Omental fat pad (tissue), 3 donors: ENCODE measurements at regions not wholly inside any gene's neighbourhood (a gene's known extent, or its start where the extent isn't known, plus 50 kb on each side); places are given as distances from the start of the nearest gene placed in this dataset.

Experiments used
- ATAC-seq: fragments of 150-250 bp; one replicate; pipeline ENCODE4 v1.9.1; 2016; ENCODE audit warnings: mild to moderate bottlenecking, moderate library complexity; ENCODE audit not compliant: low FRiP score
- DNase-seq: peaks from one replicate; pipeline ENCODE4 v3.0.0-alpha.2; 2019; ENCODE audit warnings: low spot score
- TF ChIP-seq, protein P1 (sequence below), 3 donors: fragments of 450-650 bp; IDR thresholded peaks; one replicate each; pipeline ENCODE4 v1.5.1; 2016 to 2017; ENCODE audit warnings: antibody characterized with exemption in 3 of 3, mild to moderate bottlenecking in 3 of 3, moderate library complexity in 2 of 3

DNA sequence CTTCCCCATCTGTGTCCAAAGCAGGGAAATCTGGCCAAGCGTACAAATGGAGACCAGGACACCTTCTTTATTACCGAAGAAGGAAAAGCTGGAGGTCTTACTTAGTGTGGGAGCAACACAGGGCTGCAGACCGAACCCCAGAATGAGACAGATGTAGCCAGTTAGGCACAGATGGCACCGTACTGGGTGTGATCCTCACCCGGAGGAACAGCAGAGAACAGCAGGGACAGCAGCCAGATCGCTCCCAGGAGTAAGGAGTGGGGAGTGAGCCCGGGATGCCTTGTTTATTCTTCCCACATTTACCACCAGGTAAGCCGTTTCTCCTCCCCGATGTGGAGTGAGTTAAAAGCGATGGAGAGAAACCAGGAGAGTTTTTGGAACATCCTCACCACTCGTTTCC, 150.7 kb upstream of the SPRED2 start:
- TF ChIP-seq, protein P1, sequence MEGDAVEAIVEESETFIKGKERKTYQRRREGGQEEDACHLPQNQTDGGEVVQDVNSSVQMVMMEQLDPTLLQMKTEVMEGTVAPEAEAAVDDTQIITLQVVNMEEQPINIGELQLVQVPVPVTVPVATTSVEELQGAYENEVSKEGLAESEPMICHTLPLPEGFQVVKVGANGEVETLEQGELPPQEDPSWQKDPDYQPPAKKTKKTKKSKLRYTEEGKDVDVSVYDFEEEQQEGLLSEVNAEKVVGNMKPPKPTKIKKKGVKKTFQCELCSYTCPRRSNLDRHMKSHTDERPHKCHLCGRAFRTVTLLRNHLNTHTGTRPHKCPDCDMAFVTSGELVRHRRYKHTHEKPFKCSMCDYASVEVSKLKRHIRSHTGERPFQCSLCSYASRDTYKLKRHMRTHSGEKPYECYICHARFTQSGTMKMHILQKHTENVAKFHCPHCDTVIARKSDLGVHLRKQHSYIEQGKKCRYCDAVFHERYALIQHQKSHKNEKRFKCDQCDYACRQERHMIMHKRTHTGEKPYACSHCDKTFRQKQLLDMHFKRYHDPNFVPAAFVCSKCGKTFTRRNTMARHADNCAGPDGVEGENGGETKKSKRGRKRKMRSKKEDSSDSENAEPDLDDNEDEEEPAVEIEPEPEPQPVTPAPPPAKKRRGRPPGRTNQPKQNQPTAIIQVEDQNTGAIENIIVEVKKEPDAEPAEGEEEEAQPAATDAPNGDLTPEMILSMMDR (IDR thresholded peaks at IDR 0.05) = no peak
- DNase-seq (no peak), ATAC-seq (no peak)

DNA sequence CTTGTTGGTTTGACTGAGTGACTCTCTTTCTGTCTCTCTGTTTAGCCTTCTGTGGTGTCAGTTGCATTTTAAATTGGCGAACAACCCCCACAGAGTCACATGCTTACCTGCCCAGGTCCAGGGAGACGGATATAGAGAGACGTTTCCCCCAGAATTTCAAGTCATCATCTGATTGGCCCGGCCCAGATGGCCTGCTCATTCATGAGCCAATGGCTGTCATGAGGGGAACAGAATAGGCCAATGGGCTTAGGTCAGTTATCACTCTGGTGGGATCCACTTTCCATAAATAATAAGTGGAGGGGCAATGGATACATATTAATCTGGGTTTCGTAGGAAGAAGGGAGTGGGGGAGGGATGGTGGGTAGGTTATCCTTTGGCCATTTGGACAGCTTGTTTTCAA, 150.0 kb upstream of the SPRED2 start:
- no peak for ATAC-seq
- DNase-seq = no peak
- TF ChIP-seq, protein P1 (IDR thresholded peaks at IDR 0.05) = no peak

DNA sequence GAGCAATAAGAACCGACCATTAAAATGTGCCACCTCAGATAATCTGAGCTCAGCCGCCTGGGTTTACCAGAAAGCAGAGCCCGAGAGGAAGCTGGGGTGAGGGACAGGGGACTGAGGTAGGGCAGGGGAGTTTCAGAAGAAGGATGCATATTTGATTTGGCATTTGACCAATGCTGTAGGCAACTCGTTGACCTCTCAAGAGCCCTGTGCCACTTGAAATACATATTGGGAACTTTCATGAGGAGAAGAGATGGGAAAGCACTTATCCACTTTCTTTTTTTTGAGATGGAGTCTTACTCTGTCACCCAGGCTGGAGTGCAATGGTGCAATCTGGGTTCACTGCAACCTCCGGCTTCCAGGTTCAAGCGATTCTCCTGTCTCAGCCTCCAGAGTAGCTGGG, 148.4 kb upstream of the SPRED2 start:
- no peak for ATAC-seq
- TF ChIP-seq, protein P1 (IDR thresholded peaks at IDR 0.05) = no peak
- DNase-seq = no peak

DNA sequence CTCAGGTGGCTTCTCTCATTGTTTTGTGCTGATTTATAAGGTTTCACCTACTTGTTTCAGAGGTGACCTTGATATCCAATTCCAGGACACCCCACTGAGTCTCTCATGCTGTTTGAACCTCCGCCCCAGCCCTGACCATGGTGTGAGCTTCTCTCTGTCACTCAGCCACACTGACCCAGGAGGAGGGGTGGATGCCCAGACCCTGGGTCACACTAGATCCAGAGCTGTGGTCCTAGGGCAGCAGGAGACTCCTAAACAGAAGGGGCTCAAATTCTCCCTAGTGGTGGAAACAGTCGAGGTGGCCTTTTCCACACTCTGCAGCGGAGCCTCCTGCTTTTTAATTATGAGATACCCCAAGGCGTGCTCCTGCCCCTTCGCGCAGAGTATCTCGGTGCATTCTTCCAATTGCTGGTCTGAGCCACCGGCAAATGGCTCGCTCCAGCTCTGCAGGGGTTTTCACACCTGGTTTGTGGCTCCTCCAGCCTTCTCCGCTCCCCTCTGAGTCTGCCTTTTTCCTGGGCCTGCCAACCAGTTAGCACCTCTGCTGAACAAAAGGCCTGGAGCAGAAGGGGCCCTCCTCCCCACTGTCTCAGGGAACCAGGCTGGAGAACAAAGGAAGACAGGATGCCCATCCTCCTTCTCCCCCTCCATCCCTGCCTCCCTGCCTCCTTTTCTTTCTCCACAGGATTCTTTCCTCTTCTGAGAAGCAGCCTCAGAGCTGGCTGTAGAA, 147.3 kb upstream of the SPRED2 start:
- peak; percentile 23 for ATAC-seq
- TF ChIP-seq, protein P1 (IDR thresholded peaks at IDR 0.05) = no peak

DNA sequence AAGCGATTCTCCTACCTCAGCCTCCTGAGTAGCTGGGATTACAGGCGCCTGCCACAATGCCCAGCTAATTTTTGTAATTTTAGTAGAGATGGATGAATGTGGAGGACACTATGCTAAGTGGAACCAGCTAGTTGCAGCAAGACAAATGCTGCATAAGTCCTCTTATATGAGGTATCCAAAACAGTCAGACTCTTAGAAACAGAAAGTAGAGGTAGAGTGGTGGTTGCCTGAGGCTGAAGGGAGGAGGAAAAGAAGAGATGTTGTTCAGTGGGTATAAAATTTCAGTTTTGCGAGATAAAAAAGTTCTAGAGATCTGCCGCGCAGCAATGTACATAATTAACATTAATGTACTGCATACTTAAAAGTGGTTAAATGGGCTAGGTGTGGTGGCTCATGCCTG, 145.3 kb upstream of the SPRED2 start:
- TF ChIP-seq, protein P1 (IDR thresholded peaks at IDR 0.05) = no peak
- DNase-seq (no peak), ATAC-seq (no peak)

More for the DNA sequence above, 147.3 kb upstream of the SPRED2 start:
- no peak for DNase-seq

DNA sequence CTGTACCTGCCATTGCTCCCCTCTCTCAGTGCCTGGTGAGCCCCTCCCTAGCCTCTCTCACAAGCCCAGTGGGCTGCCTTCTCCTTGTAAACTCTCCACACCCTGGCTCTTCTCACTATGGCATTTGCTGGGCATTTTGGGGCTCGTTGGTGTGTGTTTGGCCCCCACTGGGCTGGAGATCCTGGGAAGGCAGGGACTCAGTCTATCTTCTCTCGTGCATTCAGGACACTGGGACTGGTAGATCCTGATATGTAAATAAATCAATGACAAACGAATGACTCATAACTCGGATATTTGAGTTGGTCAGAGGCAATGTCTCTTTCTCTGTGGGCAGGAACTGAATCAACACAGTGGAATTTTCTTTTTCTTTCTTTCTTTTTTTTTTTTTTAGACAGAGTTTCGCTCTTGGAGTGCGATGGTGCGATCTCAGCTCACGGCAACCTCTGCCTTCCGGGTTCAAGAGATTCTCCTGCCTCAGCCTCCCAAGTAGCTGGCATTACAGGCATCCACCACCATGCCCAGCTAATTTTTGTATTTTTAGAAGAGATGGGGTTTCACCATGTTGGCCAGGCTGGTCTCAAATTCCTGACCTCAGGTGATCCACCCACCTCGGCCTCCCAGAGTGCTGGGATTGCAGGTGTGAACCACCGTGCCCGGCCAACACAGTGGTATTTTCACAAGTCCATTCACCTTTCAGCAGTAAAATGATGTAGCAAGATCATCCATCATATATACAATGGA, 144.6 kb upstream of the SPRED2 start:
- DNase-seq (no peak), ATAC-seq (peak; percentile 89)
- TF ChIP-seq, protein P1 (IDR thresholded peaks at IDR 0.05) = no peak

DNA sequence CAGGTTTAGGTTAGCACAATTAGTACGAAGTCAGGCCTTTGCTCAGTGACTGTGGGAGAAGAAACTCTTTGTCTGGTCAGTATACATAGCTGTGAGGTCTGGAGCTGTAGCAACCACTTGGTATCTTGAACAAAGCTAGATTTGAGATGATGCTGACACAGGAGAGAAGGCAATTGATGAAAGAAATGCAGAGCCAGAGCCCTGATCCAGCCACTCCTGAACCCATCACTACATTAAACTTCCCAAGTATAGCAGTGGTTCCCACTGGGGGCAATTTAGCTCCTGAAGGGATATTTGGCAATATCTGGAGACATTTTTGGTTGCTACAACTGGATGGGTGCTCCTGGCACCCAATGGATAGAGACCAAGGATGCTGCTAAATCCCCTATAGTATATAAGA, 143.9 kb upstream of the SPRED2 start:
- TF ChIP-seq, protein P1 (IDR thresholded peaks at IDR 0.05) = no peak
- no peak for ATAC-seq
- DNase-seq = no peak
